CD14-positive monocyte (primary cell): ENCODE measurements at regions not wholly inside any gene's neighbourhood (a gene's known extent, or its start where the extent isn't known, plus 50 kb on each side); places are given as distances from the start of the nearest gene placed in this dataset.

Experiments used
- DNase-seq, 3 donors: peaks; one replicate each; pipeline ENCODE4 v3.0.0-alpha.2; 2011 to 2022
- H2AFZ ChIP-seq: 2 replicates; pipeline ENCODE4 v1.6.0; 2012; ENCODE audit warnings: mild to moderate bottlenecking, low read depth, low read length, inconsistent platforms; ENCODE audit not compliant: insufficient read depth, poor library complexity, severe bottlenecking
- H3K27ac ChIP-seq, 2 donors: 1 replicate in 1 of 2; 2 replicates in 1 of 2; pipeline ENCODE4 v1.5.1; 2012 to 2013; ENCODE audit warnings: low read length in 2 of 2, control low read depth in 1 of 2, inconsistent platforms in 1 of 2, low read depth in 1 of 2, mild to moderate bottlenecking in 1 of 2
- H3K27me3 ChIP-seq, 2 donors: one replicate each; pipeline versions ENCODE4 v1.6.0 to v1.6.1; 2011 to 2013; ENCODE audit warnings: low read length in 2 of 2; ENCODE audit not compliant: control insufficient read depth in 2 of 2, insufficient read depth in 2 of 2
- H3K36me3 ChIP-seq, 2 donors: replicated peaks in 1 of 2; 1 replicate in 1 of 2; 2 replicates in 1 of 2; pipeline versions ENCODE4 v1.5.1 to v1.6.1; 2012 to 2013; ENCODE audit warnings: low read length in 2 of 2, control low read depth in 1 of 2, inconsistent platforms in 1 of 2, mild to moderate bottlenecking in 1 of 2; ENCODE audit not compliant: insufficient read depth in 2 of 2, control insufficient read depth in 1 of 2
- H3K4me1 ChIP-seq, 2 donors: 1 replicate in 1 of 2; 2 replicates in 1 of 2; pipeline versions ENCODE4 v1.5.1 to v1.6.1; 2012 to 2013; ENCODE audit warnings: low read length in 2 of 2, control low read depth in 1 of 2, inconsistent platforms in 1 of 2, mild to moderate bottlenecking in 1 of 2, moderate library complexity in 1 of 2; ENCODE audit not compliant: insufficient read depth in 2 of 2, control insufficient read depth in 1 of 2
- H3K4me2 ChIP-seq: replicated peaks from 2 replicates; pipeline ENCODE3; 2012; ENCODE audit warnings: low read length, moderate library complexity, mild to moderate bottlenecking; ENCODE audit not compliant: poor library complexity, severe bottlenecking; ENCODE audit errors: extremely low read depth
- H3K4me3 ChIP-seq, 3 experiments: fragments of 200-600 bp in 1 of 3; sonication (generic) in 1 of 3; replicated peaks in 1 of 3; 1 replicate in 2 of 3; 2 replicates in 1 of 3; pipeline ENCODE4 v1.5.1; 2011 to 2013; ENCODE audit warnings: low read length in 3 of 3, mild to moderate bottlenecking in 3 of 3, control low read depth in 2 of 3, low read depth in 2 of 3, inconsistent platforms in 1 of 3, moderate library complexity in 1 of 3
- H3K79me2 ChIP-seq: 2 replicates; pipeline ENCODE4 v1.6.0; 2012; ENCODE audit warnings: mild to moderate bottlenecking, control low read depth, inconsistent platforms, low read length, moderate library complexity; ENCODE audit not compliant: insufficient read depth
- H3K9ac ChIP-seq: 2 replicates; pipeline ENCODE4 v1.6.0; 2017; ENCODE audit warnings: low read length, mild to moderate bottlenecking; ENCODE audit not compliant: insufficient read depth, poor library complexity, severe bottlenecking
- H3K9me3 ChIP-seq, 2 donors: replicated peaks in 1 of 2; 1 replicate in 1 of 2; 2 replicates in 1 of 2; pipeline versions ENCODE4 v1.5.1 to v1.6.1; 2012 to 2013; ENCODE audit warnings: low read length in 2 of 2, control low read depth in 1 of 2; ENCODE audit not compliant: control insufficient read depth in 1 of 2, insufficient read depth in 1 of 2
- H4K20me1 ChIP-seq: 2 replicates; pipeline ENCODE4 v1.6.0; 2012; ENCODE audit warnings: mild to moderate bottlenecking, low read length, control low read depth, moderate library complexity; ENCODE audit not compliant: insufficient read depth
- H3K27ac Mint-ChIP-seq, 7 donors: one replicate each; pipeline ENCODE4 v1.8.0; 2020; ENCODE audit warnings: mild to moderate bottlenecking in 7 of 7, mixed read lengths in 7 of 7, moderate library complexity in 6 of 7, inconsistent platforms in 2 of 7
- H3K27me3 Mint-ChIP-seq, 3 donors: one replicate each; pipeline ENCODE4 v1.8.0; 2021 to 2022; ENCODE audit warnings: low read depth in 3 of 3, mild to moderate bottlenecking in 3 of 3, mixed read lengths in 3 of 3, moderate library complexity in 3 of 3, inconsistent platforms in 1 of 3
- H3K36me3 Mint-ChIP-seq, 2 donors: one replicate each; pipeline ENCODE4 v1.8.0; 2020; ENCODE audit warnings: mixed read lengths in 2 of 2, inconsistent platforms in 1 of 2, mild to moderate bottlenecking in 1 of 2
- H3K4me1 Mint-ChIP-seq: one replicate; pipeline ENCODE4 v1.8.0; 2020; ENCODE audit warnings: mild to moderate bottlenecking, mixed read lengths
- H3K4me3 Mint-ChIP-seq, 2 donors: one replicate each; pipeline ENCODE4 v1.8.0; 2020; ENCODE audit warnings: mild to moderate bottlenecking in 2 of 2, mixed read lengths in 2 of 2, moderate library complexity in 1 of 2
- H3K9me3 Mint-ChIP-seq, 7 donors: one replicate each; pipeline ENCODE4 v1.8.0; 2020 to 2022; ENCODE audit warnings: mixed read lengths in 7 of 7, mild to moderate bottlenecking in 6 of 7, moderate library complexity in 6 of 7, inconsistent platforms in 2 of 7
- CTCF ChIP-seq: fragments of 200-600 bp; IDR thresholded peaks from one replicate; pipeline ENCODE4 v1.8.0; 2022; ENCODE audit warnings: antibody characterized with exemption, mild to moderate bottlenecking
- whole genome bisulfite sequencing: methylation state at CpG from one replicate; pipeline ENCODE4 v1.1.5; 2013; ENCODE audit warnings: missing lambda C conversion rate; ENCODE audit not compliant: insufficient coverage; 5-methylcytosine and 5-hydroxymethylcytosine counted together
- intact Hi-C, 2 donors: fragments of 100-400 bp; cut with micrococcal nuclease; formaldehyde crosslinking; loops; one replicate each; pipeline versions ENCODE4 v1.15.0 to v1.15.1; 2023

GRCh38 chr5:15993919-15994318 is 185.7 kb downstream of the MARCHF11 start:
- H3K4me3 ChIP-seq: no peak overlapping the region
- no peaks in the 10 kb centered on the region for H3K27me3 Mint-ChIP-seq
- no peak overlapping the region for H3K27ac ChIP-seq
- H3K4me1 ChIP-seq: no peaks in the 10 kb centered on the region
- H4K20me1 ChIP-seq: no peaks in the 10 kb centered on the region
- intact Hi-C loops: no loop called here
- H2AFZ ChIP-seq: no peak overlapping the region
- DNase-seq: no peak
- H3K4me2 ChIP-seq: no peak overlapping the region
- no peaks in the 10 kb centered on the region for H3K36me3 ChIP-seq
- TF ChIP-seq CTCF: no peak
- peaks cover 9 to 12% of the 10 kb centered on the region in 2 donors for H3K9me3 ChIP-seq
- no peaks in the 10 kb centered on the region for H3K27me3 ChIP-seq
- no peaks in the 10 kb centered on the region for H3K79me2 ChIP-seq
- H3K36me3 Mint-ChIP-seq: no peaks in the 10 kb centered on the region
- no peak overlapping the region for H3K27ac Mint-ChIP-seq
- H3K4me3 Mint-ChIP-seq: no peak overlapping the region
- H3K9ac ChIP-seq: no peak overlapping the region
- peaks cover 2 to 13% (median 7%) of the 10 kb centered on the region in 7 donors for H3K9me3 Mint-ChIP-seq
- H3K4me1 Mint-ChIP-seq: no peaks in the 10 kb centered on the region

GRCh38 chr5:15993334-15993733 is 186.3 kb downstream of the MARCHF11 start:
- Mint-ChIP-seq H3K36me3 (no peaks in the 10 kb centered on the region), H3K9me3 (peaks cover 2 to 13% (median 7%) of the 10 kb centered on the region in 7 donors), H3K27me3 (no peaks in the 10 kb centered on the region), H3K4me1 (no peaks in the 10 kb centered on the region), H3K4me3 (no peak overlapping the region), H3K27ac (no peak overlapping the region)
- Histone ChIP-seq H3K79me2 (no peaks in the 10 kb centered on the region), H2AFZ (no peak overlapping the region), H3K36me3 (no peaks in the 10 kb centered on the region), H3K27ac (no peak overlapping the region), H3K9ac (no peak overlapping the region), H3K27me3 (no peaks in the 10 kb centered on the region), H3K4me2 (no peak overlapping the region), H3K4me3 (no peak overlapping the region), H3K9me3 (peaks cover 9 to 12% of the 10 kb centered on the region in 2 donors), H4K20me1 (no peaks in the 10 kb centered on the region), H3K4me1 (no peaks in the 10 kb centered on the region)
- intact Hi-C loops: no loop called here
- TF ChIP-seq CTCF: no peak
- DNase-seq: no peak
- no CpG with 5 or more reads among the region's 2 CpGs for WGBS
